Suprapubic skin (tissue), 4 donors: ENCODE measurements at regions not wholly inside any gene's neighbourhood (a gene's known extent, or its start where the extent isn't known, plus 50 kb on each side); places are given as distances from the start of the nearest gene placed in this dataset.
A peak's percentile ranks its signal among the peaks of the same experiment; 100 is the strongest.

Experiments
- CTCF ChIP-seq, 2 donors: fragments of 200-600 bp in 1 of 2; fragments of 450-650 bp in 1 of 2; sonication (generic) in 1 of 2; IDR thresholded peaks; one replicate each; pipeline ENCODE4 v1.5.1; 2016 to 2019; ENCODE audit warnings: antibody characterized with exemption in 2 of 2, mild to moderate bottlenecking in 1 of 2, moderate library complexity in 1 of 2
- POLR2A ChIP-seq, 2 donors: fragments of 450-650 bp; IDR thresholded peaks; one replicate each; pipeline ENCODE4 v1.6.1; 2017; ENCODE audit warnings: antibody characterized with exemption in 2 of 2, mild to moderate bottlenecking in 2 of 2, moderate library complexity in 2 of 2
- POLR2AphosphoS5 ChIP-seq, 3 donors: sonication (generic); formaldehyde crosslinking; IDR thresholded peaks; one replicate each; pipeline ENCODE4 v1.6.1; 2017; ENCODE audit warnings: antibody characterized with exemption in 3 of 3

DNA sequence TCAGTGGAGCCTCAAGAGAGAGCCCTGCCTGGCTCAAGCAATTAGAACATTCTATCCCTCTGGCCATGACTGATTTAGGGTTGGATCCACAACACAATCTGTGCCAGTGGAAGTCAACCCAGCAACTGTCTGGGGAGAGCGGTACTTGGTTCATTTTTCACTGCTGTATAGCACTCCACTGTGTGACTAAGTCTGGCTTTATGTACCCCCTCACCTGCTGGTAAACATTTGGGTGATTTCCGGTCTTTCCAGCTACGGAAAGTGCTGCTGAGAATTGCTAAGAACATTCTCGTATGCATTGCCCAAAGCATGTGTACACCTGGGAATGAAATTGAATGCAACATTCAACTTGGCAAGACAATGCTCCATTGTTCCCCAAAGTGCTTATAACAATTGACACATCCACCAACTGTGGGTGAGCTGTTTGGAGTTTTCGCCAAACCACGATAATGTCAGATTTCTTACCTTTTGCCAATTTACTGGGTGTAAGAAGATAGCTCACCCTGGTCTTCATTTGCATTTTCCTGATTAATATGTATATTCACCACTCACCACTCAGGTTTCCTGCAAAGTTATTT, 63.5 kb upstream of the MED9 start:
- TF ChIP-seq POLR2A (IDR thresholded peaks at IDR 0.05) (no peak), CTCF (IDR thresholded peaks at IDR 0.05) (no peak), POLR2AphosphoS5 (IDR thresholded peaks at IDR 0.05) (peak in 1 of 3 donors; percentile 11)
